IMR-90 (cell line): ENCODE measurements at regions not wholly inside any gene's neighbourhood (a gene's known extent, or its start where the extent isn't known, plus 50 kb on each side); places are given as distances from the start of the nearest gene placed in this dataset.

ENCODE experiments used
- ATAC-seq: fragments of 200-7000 bp; cut with Tn5 transposase; 2 replicates; pipeline ENCODE4 v1.9.1; 2020; ENCODE audit warnings: low read depth, mild to moderate bottlenecking, moderate library complexity
- BruUV-seq: library from RNA; stranded (reverse); fragments of 400-500 nt; replicated peaks from 2 replicates; lab custom pipeline; 2021; lab: Mats Ljungman, UMichigan
- CTCF ChIA-PET: fragments of 300-600 bp; formaldehyde crosslinking; extraction: SDS; loops from one replicate; lab custom pipeline; 2021; ENCODE audit warnings: antibody characterized with exemption; lab: Yijun Ruan, JAX
- POLR2A ChIA-PET: fragments of 300-600 bp; sonication (Branson Sonifier 250); formaldehyde crosslinking; loops from one replicate; lab custom pipeline; 2022; ENCODE audit warnings: antibody characterized with exemption; ENCODE audit not compliant: unreplicated experiment; lab: Charles Lee
- DNase-seq: peaks from one replicate; pipeline ENCODE4 v3.0.0; 2013
- H2AFZ ChIP-seq: replicated peaks from 2 replicates; pipeline ENCODE3; 2013; ENCODE audit warnings: low read length, mild to moderate bottlenecking; ENCODE audit not compliant: poor library complexity
- H2AK5ac ChIP-seq: 2 replicates; pipeline ENCODE4 v1.6.1; 2013; ENCODE audit warnings: low read depth, low read length, inconsistent platforms
- H2AK9ac ChIP-seq: replicated peaks from 2 replicates; pipeline ENCODE3; 2013; ENCODE audit warnings: mild to moderate bottlenecking, low read depth, low read length, moderate library complexity; ENCODE audit not compliant: poor library complexity
- H2BK120ac ChIP-seq: 2 replicates; pipeline ENCODE4 v1.6.1; 2013; ENCODE audit warnings: low read depth, low read length, inconsistent platforms
- H2BK15ac ChIP-seq: 3 replicates; pipeline ENCODE4 v1.6.1; 2013; ENCODE audit warnings: low read depth, low read length, inconsistent platforms
- H2BK20ac ChIP-seq: 2 replicates; pipeline ENCODE4 v1.6.1; 2013; ENCODE audit warnings: low read depth, mild to moderate bottlenecking, inconsistent platforms, low read length, moderate library complexity
- H2BK5ac ChIP-seq: 2 replicates; pipeline ENCODE4 v1.6.1; 2013; ENCODE audit warnings: mild to moderate bottlenecking, low read depth, low read length, inconsistent platforms; ENCODE audit not compliant: poor library complexity, severe bottlenecking
- H3K14ac ChIP-seq: replicated peaks from 2 replicates; pipeline ENCODE4 v1.6.1; 2013; ENCODE audit warnings: low read depth, low read length, inconsistent platforms
- H3K18ac ChIP-seq: 2 replicates; pipeline ENCODE4 v1.6.1; 2013; ENCODE audit warnings: low read depth, low read length, control low read depth
- H3K23ac ChIP-seq: 2 replicates; pipeline ENCODE4 v1.6.1; 2013; ENCODE audit warnings: low read depth, low read length, inconsistent platforms
- H3K27ac ChIP-seq: 2 replicates; pipeline ENCODE4 v1.5.1; 2013; ENCODE audit warnings: mild to moderate bottlenecking, control low read depth, low read length; ENCODE audit not compliant: insufficient read depth
- H3K27me3 ChIP-seq: 2 replicates; pipeline ENCODE4 v1.6.1; 2013; ENCODE audit warnings: low read length; ENCODE audit not compliant: control insufficient read depth, insufficient read depth
- H3K36me3 ChIP-seq: 2 replicates; pipeline ENCODE4 v1.6.1; 2013; ENCODE audit warnings: low read length, mixed read lengths; ENCODE audit not compliant: control insufficient read depth, insufficient read depth
- H3K4ac ChIP-seq: 2 replicates; pipeline ENCODE4 v1.6.1; 2013; ENCODE audit warnings: low read depth, low read length, inconsistent platforms
- H3K4me1 ChIP-seq: 2 replicates; pipeline ENCODE4 v1.6.1; 2013; ENCODE audit warnings: low read length, mixed read lengths; ENCODE audit not compliant: control insufficient read depth, insufficient read depth
- H3K4me2 ChIP-seq: 2 replicates; pipeline ENCODE4 v1.6.1; 2013; ENCODE audit warnings: low read depth, mild to moderate bottlenecking, control low read depth, low read length, moderate library complexity
- H3K4me3 ChIP-seq: 2 replicates; pipeline ENCODE4 v1.5.1; 2013; ENCODE audit warnings: low read depth, mild to moderate bottlenecking, control low read depth, low read length, moderate library complexity; ENCODE audit not compliant: insufficient read depth
- H3K56ac ChIP-seq: 2 replicates; pipeline ENCODE4 v1.6.1; 2013; ENCODE audit warnings: low read length, inconsistent platforms; ENCODE audit not compliant: insufficient read depth; ENCODE audit errors: extremely low read depth
- H3K79me1 ChIP-seq, 2 experiments: 2 replicates each; pipeline ENCODE4 v1.6.1; 2013; ENCODE audit warnings: low read length in 2 of 2, inconsistent platforms in 1 of 2, low read depth in 1 of 2
- H3K9ac ChIP-seq: 2 replicates; pipeline ENCODE4 v1.6.1; 2013; ENCODE audit warnings: low read depth, low read length, control low read depth
- H3K9me1 ChIP-seq: 2 replicates; pipeline ENCODE4 v1.6.1; 2013; ENCODE audit warnings: low read length, inconsistent platforms; ENCODE audit not compliant: insufficient read depth
- H3K9me3 ChIP-seq: 2 replicates; pipeline ENCODE4 v1.6.1; 2013; ENCODE audit warnings: low read length; ENCODE audit not compliant: control insufficient read depth, insufficient read depth
- H4K20me1 ChIP-seq: 2 replicates; pipeline ENCODE4 v1.6.1; 2013; ENCODE audit warnings: low read length, inconsistent platforms; ENCODE audit not compliant: insufficient read depth
- H4K5ac ChIP-seq: 2 replicates; pipeline ENCODE4 v1.6.1; 2013; ENCODE audit warnings: mild to moderate bottlenecking, low read depth, low read length, control low read depth
- H4K8ac ChIP-seq, 2 experiments: 2 replicates each; pipeline ENCODE4 v1.6.1; 2013; ENCODE audit warnings: low read depth in 2 of 2, low read length in 2 of 2, control low read depth in 1 of 2, inconsistent platforms in 1 of 2
- H4K91ac ChIP-seq: 2 replicates; pipeline ENCODE4 v1.6.1; 2013; ENCODE audit warnings: low read depth, low read length, inconsistent platforms; ENCODE audit not compliant: insufficient read depth
- CEBPB ChIP-seq: IDR thresholded peaks from 2 replicates; pipeline ENCODE4 v1.6.1; 2012; ENCODE audit warnings: low read depth, low read length, improper control_type of control experiment
- CHD1 ChIP-seq: IDR thresholded peaks from 2 replicates; pipeline ENCODE4 v1.6.1; 2012; ENCODE audit warnings: low read depth, low read length, improper control_type of control experiment
- CTCF ChIP-seq: conservative IDR thresholded peaks from 2 replicates; pipeline ENCODE4 v1.5.1; 2012; ENCODE audit warnings: mild to moderate bottlenecking, low read depth, low read length, improper control_type of control experiment
- ELK1 ChIP-seq: fragments of 150-350 bp; IDR thresholded peaks from 2 replicates; pipeline ENCODE4 v1.6.1; 2016; ENCODE audit warnings: low read depth, mild to moderate bottlenecking, low read length, moderate library complexity, borderline replicate concordance
- FOS ChIP-seq: fragments of 150-350 bp; IDR thresholded peaks from 2 replicates; pipeline ENCODE4 v1.6.1; 2016; ENCODE audit warnings: low read depth, low read length
- MAFK ChIP-seq: IDR thresholded peaks from 2 replicates; pipeline ENCODE4 v1.6.1; 2012; ENCODE audit warnings: low read depth, low read length, improper control_type of control experiment
- MAZ ChIP-seq: IDR thresholded peaks from 2 replicates; pipeline ENCODE4 v1.6.1; 2012; ENCODE audit warnings: low read depth, mild to moderate bottlenecking, low read length, improper control_type of control experiment, moderate library complexity, borderline replicate concordance
- MXI1 ChIP-seq: IDR thresholded peaks from 2 replicates; pipeline ENCODE4 v1.6.1; 2012; ENCODE audit warnings: low read depth, mild to moderate bottlenecking, low read length, moderate library complexity, borderline replicate concordance
- NFE2L2 ChIP-seq: fragments of 150-350 bp; IDR thresholded peaks from 2 replicates; pipeline ENCODE4 v1.6.1; 2016; ENCODE audit warnings: low read depth, mild to moderate bottlenecking, low read length
- POLR2A ChIP-seq: IDR thresholded peaks from 2 replicates; pipeline ENCODE4 v1.6.1; 2012; ENCODE audit warnings: mild to moderate bottlenecking, low read depth, low read length
- RAD21 ChIP-seq: IDR thresholded peaks from 2 replicates; pipeline ENCODE4 v1.6.1; 2012; ENCODE audit warnings: low read length, improper control_type of control experiment
- RCOR1 ChIP-seq: IDR thresholded peaks from 2 replicates; pipeline ENCODE4 v1.6.1; 2012; ENCODE audit warnings: mild to moderate bottlenecking, low read length, improper control_type of control experiment; ENCODE audit not compliant: insufficient replicate concordance
- RFX5 ChIP-seq: IDR thresholded peaks from 2 replicates; pipeline ENCODE4 v1.8.0; 2012; ENCODE audit warnings: low read depth, mild to moderate bottlenecking, low read length, moderate library complexity
- SMC3 ChIP-seq: fragments of 150-350 bp; IDR thresholded peaks from 2 replicates; pipeline ENCODE4 v1.6.1; 2016; ENCODE audit warnings: low read depth, mild to moderate bottlenecking, antibody characterized with exemption, low read length, moderate library complexity
- USF2 ChIP-seq: fragments of 150-350 bp; IDR thresholded peaks from 2 replicates; pipeline ENCODE4 v1.6.1; 2017; ENCODE audit warnings: mild to moderate bottlenecking, antibody characterized with exemption, low read length, low read depth
- dilution Hi-C: fragments of 300-500 bp; cut with HindIII; formaldehyde crosslinking; loops from one replicate; pipeline ENCODE4 v1.14.3; 2018; ENCODE audit warnings: low sequenced_read_pairs; ENCODE audit not compliant: unreplicated experiment
- in situ Hi-C: fragments of 300-500 bp; cut with MboI; formaldehyde crosslinking; loops from 3 replicates; pipeline ENCODE4 v1.14.3; 2019; ENCODE audit warnings: low sequenced_read_pairs, inconsistent platforms, mixed read lengths
- intact Hi-C: fragments of 100-400 bp; cut with micrococcal nuclease; formaldehyde crosslinking; loops from 2 replicates; pipeline ENCODE4 v1.10.0; 2022

GRCh38 chr21:35764586-35764985 is 295.7 kb downstream of the SETD4 start:
- H3K23ac ChIP-seq = no peak overlapping the region
- no peak overlapping the region for H2AFZ ChIP-seq
- no peaks in the 10 kb centered on the region for H3K9me1 ChIP-seq
- H3K4me1 ChIP-seq = no peaks in the 10 kb centered on the region
- H3K18ac ChIP-seq = no peak overlapping the region
- no peak overlapping the region for H2BK120ac ChIP-seq
- no peaks in the 10 kb centered on the region for H3K9me3 ChIP-seq
- H3K79me1 ChIP-seq = no peaks in the 10 kb centered on the region
- no peak overlapping the region for H4K8ac ChIP-seq
- in situ Hi-C loops = no loop called here
- H3K14ac ChIP-seq = no peak overlapping the region; the same call in 1 of the 2 replicates
- BruUV-seq = no TSS peak
- H3K27ac ChIP-seq = no peak overlapping the region
- no peak overlapping the region for H3K4ac ChIP-seq
- intact Hi-C loops = no loop called here
- H2BK5ac ChIP-seq = no peak overlapping the region
- H4K91ac ChIP-seq = no peak overlapping the region
- no peak overlapping the region for H2BK20ac ChIP-seq
- H2AK9ac ChIP-seq = no peak overlapping the region
- peaks cover 4% of the 10 kb centered on the region; the same call in 1 of the 2 replicates for H3K27me3 ChIP-seq
- H3K4me2 ChIP-seq = no peak overlapping the region
- ATAC-seq = no peak
- no peak overlapping the region for H2AK5ac ChIP-seq
- CTCF ChIA-PET = no interaction called here
- H4K5ac ChIP-seq = no peak overlapping the region
- no peaks in the 10 kb centered on the region for H3K36me3 ChIP-seq
- TF ChIP-seq NFE2L2 (no peak), POLR2A (no peak), CEBPB (no peak), RCOR1 (no peak), SMC3 (no peak), MAFK (no peak), MXI1 (no peak), ELK1 (no peak), CHD1 (no peak), USF2 (no peak), MAZ (no peak), CTCF (no peak), RFX5 (no peak), RAD21 (no peak), FOS (no peak)
- no peaks in the 10 kb centered on the region for H4K20me1 ChIP-seq
- no peak overlapping the region for H2BK15ac ChIP-seq
- dilution Hi-C loops = no loop called here
- no peak overlapping the region for H3K56ac ChIP-seq
- POLR2A ChIA-PET = no interaction called here
- no peak overlapping the region for H3K4me3 ChIP-seq
- no peak for DNase-seq
- no peak overlapping the region for H3K9ac ChIP-seq
